ENCODE measurements at regions not wholly inside any gene's neighbourhood (a gene's known extent, or its start where the extent isn't known, plus 50 kb on each side); places are given as distances from the start of the nearest gene placed in this dataset.

GRCh38 chr6:93746892-93747291 lies 327.5 kb upstream of the EPHA7 start:
- Histone ChIP-seq H3K27ac (no peak overlapping the region), H3K4me3 (no peak overlapping the region), H3K9me3 (no peaks in the 10 kb centered on the region), H3K36me3 (no peaks in the 10 kb centered on the region), H3K4me1 (no peaks in the 10 kb centered on the region), H3K27me3 (no peaks in the 10 kb centered on the region), H3K9ac (ENCODE audit: low read depth in 2 of 2, low read length in 2 of 2) (no peak overlapping the region)
- intact Hi-C loops (cut with DNase I), result no loop called here
- no peak for TF ChIP-seq CTCF (IDR thresholded peaks at IDR 0.05)
- DNase-seq, result no peak

- Histone ChIP-seq H3K4me3 (no peak overlapping the region), H3K27me3 (no peaks in the 10 kb centered on the region), H3K9me3 (no peaks in the 10 kb centered on the region), H3K27ac (no peak overlapping the region), H3K36me3 (no peaks in the 10 kb centered on the region), H3K9ac (ENCODE audit: low read depth in 2 of 2, low read length in 2 of 2) (no peak overlapping the region), H3K4me1 (no peaks in the 10 kb centered on the region)
- TF ChIP-seq CTCF (IDR thresholded peaks at IDR 0.05), result no peak
- intact Hi-C loops (cut with DNase I), result no loop called here
- DNase-seq, result no peak
Measured at GRCh38 chr6:93745306-93745705, 325.9 kb upstream of the EPHA7 start.

- H3K27me3 ChIP-seq, result no peaks in the 10 kb centered on the region
- intact Hi-C loops (cut with DNase I), result no loop called here
- no peaks in the 10 kb centered on the region for H3K9me3 ChIP-seq
- H3K9ac ChIP-seq (ENCODE audit: low read depth in 2 of 2, low read length in 2 of 2), result no peak overlapping the region
- no peak overlapping the region for H3K4me3 ChIP-seq
- TF ChIP-seq CTCF (IDR thresholded peaks at IDR 0.05), result no peak
- no peak overlapping the region for H3K27ac ChIP-seq
- no peak for DNase-seq
- H3K4me1 ChIP-seq, result no peaks in the 10 kb centered on the region
- no peaks in the 10 kb centered on the region for H3K36me3 ChIP-seq
Measured at GRCh38 chr6:93735099-93735498, 315.7 kb upstream of the EPHA7 start.

- Histone ChIP-seq H3K9me3 (no peaks in the 10 kb centered on the region), H3K9ac (ENCODE audit: low read depth in 2 of 2, low read length in 2 of 2) (no peak overlapping the region), H3K36me3 (no peaks in the 10 kb centered on the region), H3K27me3 (no peaks in the 10 kb centered on the region), H3K4me1 (no peaks in the 10 kb centered on the region), H3K4me3 (no peak overlapping the region), H3K27ac (no peak overlapping the region)
- no peak for DNase-seq
- TF ChIP-seq CTCF (IDR thresholded peaks at IDR 0.05), result no peak
- intact Hi-C loops (cut with DNase I), result no loop called here
Measured at GRCh38 chr6:93731306-93731705, 311.9 kb upstream of the EPHA7 start.

- no peak for TF ChIP-seq CTCF (IDR thresholded peaks at IDR 0.05)
- Histone ChIP-seq H3K4me1 (no peaks in the 10 kb centered on the region), H3K9ac (ENCODE audit: low read depth in 2 of 2, low read length in 2 of 2) (no peak overlapping the region), H3K4me3 (no peak overlapping the region), H3K27ac (no peak overlapping the region), H3K9me3 (no peaks in the 10 kb centered on the region), H3K27me3 (no peaks in the 10 kb centered on the region), H3K36me3 (no peaks in the 10 kb centered on the region)
- no peak for DNase-seq
- intact Hi-C loops (cut with DNase I), result loop anchor here (10.0 kb wide), 2 partner anchors 327 to 527 kb away; no protein-coding TSS in a partner anchor
Measured at GRCh38 chr6:93728150-93728549, 308.8 kb upstream of the EPHA7 start.

GRCh38 chr6:93727447-93727846 lies 308.1 kb upstream of the EPHA7 start:
- Histone ChIP-seq H3K9me3 (no peaks in the 10 kb centered on the region), H3K27ac (no peak overlapping the region), H3K9ac (ENCODE audit: low read depth in 2 of 2, low read length in 2 of 2) (no peak overlapping the region), H3K27me3 (no peaks in the 10 kb centered on the region), H3K4me3 (no peak overlapping the region), H3K36me3 (no peaks in the 10 kb centered on the region), H3K4me1 (no peaks in the 10 kb centered on the region)
- no peak for TF ChIP-seq CTCF (IDR thresholded peaks at IDR 0.05)
- intact Hi-C loops (cut with DNase I), result loop anchor here (10.0 kb wide), 2 partner anchors 327 to 527 kb away; no protein-coding TSS in a partner anchor
- no peak for DNase-seq
